ENCODE measurements at regions not wholly inside any gene's neighbourhood (a gene's known extent, or its start where the extent isn't known, plus 50 kb on each side); places are given as distances from the start of the nearest gene placed in this dataset.
A peak's percentile ranks its signal among the peaks of the same experiment; 100 is the strongest.

GRCh38 chr1:232144696-232145230 lies 485.2 kb downstream of the SIPA1L2 start (continued):
- no peak for TF ChIP-seq E2F1 (CRISPR knock-in tag; IDR thresholded peaks at IDR 0.05)
- no peak for TF ChIP-seq FOXP4 (CRISPR knock-in tag; IDR thresholded peaks at IDR 0.05)
- TF ChIP-seq ESRRA (CRISPR knock-in tag; IDR thresholded peaks at IDR 0.05; ENCODE audit: borderline replicate concordance): no peak
- no peak for TF ChIP-seq FOXJ3 (CRISPR knock-in tag; IDR thresholded peaks at IDR 0.05; ENCODE audit: borderline replicate concordance)
- TF ChIP-seq AR (CRISPR knock-in tag; IDR thresholded peaks at IDR 0.05): peak; percentile 81
- no peak for TF ChIP-seq ZNF425 (CRISPR knock-in tag; conservative IDR thresholded peaks at IDR 0.05)
- TF ChIP-seq CREB1 (CRISPR knock-in tag; IDR thresholded peaks at IDR 0.05): no peak
- TF ChIP-seq HMGXB4 (CRISPR knock-in tag; IDR thresholded peaks at IDR 0.05): no peak
- TF ChIP-seq KAT7 (CRISPR knock-in tag; IDR thresholded peaks at IDR 0.05; ENCODE audit: borderline replicate concordance): no peak
- TF ChIP-seq ELF4 (CRISPR knock-in tag; IDR thresholded peaks at IDR 0.05; ENCODE audit: low read depth): no peak
- no peak for TF ChIP-seq E2F4 (CRISPR knock-in tag; IDR thresholded peaks at IDR 0.05; ENCODE audit: borderline replicate concordance, low read depth)
- no peak for TF ChIP-seq PRDM15 (CRISPR knock-in tag; IDR thresholded peaks at IDR 0.05)
- TF ChIP-seq ZNF281 (CRISPR knock-in tag; IDR thresholded peaks at IDR 0.05): no peak
- no peak for TF ChIP-seq ZNF317 (CRISPR knock-in tag; IDR thresholded peaks at IDR 0.05; ENCODE audit: borderline replicate concordance, low read depth)
- TF ChIP-seq MAX (CRISPR knock-in tag; IDR thresholded peaks at IDR 0.05): no peak
- TF ChIP-seq EMX1 (CRISPR knock-in tag; IDR thresholded peaks at IDR 0.05): peak; percentile 65; the same call in 1 of the 2 replicates
- TF ChIP-seq OVOL2 (CRISPR knock-in tag; IDR thresholded peaks at IDR 0.05; ENCODE audit: borderline replicate concordance): no peak
- TF ChIP-seq USF2 (CRISPR knock-in tag; IDR thresholded peaks at IDR 0.05): no peak
- TF ChIP-seq ZNF121 (CRISPR knock-in tag; IDR thresholded peaks at IDR 0.05): no peak
